ENCODE measurements at regions not wholly inside any gene's neighbourhood (a gene's known extent, or its start where the extent isn't known, plus 50 kb on each side); places are given as distances from the start of the nearest gene placed in this dataset.

DNA sequence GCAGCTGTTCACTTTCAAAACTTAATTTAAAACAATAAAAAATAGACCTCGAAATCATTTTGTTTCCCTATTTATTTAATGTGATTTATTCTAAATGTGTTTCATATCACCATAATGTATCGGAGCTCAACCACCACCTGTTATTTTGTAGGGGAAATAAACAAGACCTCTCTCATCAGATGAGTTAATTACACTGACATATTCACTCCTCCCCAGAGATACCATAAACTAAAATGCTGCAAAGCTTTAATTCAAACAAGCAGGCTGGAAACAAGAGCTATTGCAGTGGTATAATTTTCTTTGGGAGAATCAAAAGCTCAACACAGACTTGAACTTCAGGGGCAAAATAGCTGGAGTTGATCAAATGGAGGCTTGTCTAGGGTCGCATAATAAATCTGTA lies 303.5 kb upstream of the TSHZ2 start:
- H3K27ac Mint-ChIP-seq: no peak overlapping the region
- no peaks in the 10 kb centered on the region for H3K36me3 Mint-ChIP-seq (ENCODE audit: low read depth)
- H3K4me1 Mint-ChIP-seq: no peaks in the 10 kb centered on the region
- DNase-seq: no peak
- TF ChIP-seq, protein P1, sequence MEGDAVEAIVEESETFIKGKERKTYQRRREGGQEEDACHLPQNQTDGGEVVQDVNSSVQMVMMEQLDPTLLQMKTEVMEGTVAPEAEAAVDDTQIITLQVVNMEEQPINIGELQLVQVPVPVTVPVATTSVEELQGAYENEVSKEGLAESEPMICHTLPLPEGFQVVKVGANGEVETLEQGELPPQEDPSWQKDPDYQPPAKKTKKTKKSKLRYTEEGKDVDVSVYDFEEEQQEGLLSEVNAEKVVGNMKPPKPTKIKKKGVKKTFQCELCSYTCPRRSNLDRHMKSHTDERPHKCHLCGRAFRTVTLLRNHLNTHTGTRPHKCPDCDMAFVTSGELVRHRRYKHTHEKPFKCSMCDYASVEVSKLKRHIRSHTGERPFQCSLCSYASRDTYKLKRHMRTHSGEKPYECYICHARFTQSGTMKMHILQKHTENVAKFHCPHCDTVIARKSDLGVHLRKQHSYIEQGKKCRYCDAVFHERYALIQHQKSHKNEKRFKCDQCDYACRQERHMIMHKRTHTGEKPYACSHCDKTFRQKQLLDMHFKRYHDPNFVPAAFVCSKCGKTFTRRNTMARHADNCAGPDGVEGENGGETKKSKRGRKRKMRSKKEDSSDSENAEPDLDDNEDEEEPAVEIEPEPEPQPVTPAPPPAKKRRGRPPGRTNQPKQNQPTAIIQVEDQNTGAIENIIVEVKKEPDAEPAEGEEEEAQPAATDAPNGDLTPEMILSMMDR (IDR thresholded peaks at IDR 0.05): no peak
- H3K27me3 Mint-ChIP-seq (ENCODE audit: low read depth, poor library complexity): no peaks in the 10 kb centered on the region
- H3K9me3 Mint-ChIP-seq: peaks cover 8% of the 10 kb centered on the region
- no peak overlapping the region for H3K4me3 Mint-ChIP-seq

DNA sequence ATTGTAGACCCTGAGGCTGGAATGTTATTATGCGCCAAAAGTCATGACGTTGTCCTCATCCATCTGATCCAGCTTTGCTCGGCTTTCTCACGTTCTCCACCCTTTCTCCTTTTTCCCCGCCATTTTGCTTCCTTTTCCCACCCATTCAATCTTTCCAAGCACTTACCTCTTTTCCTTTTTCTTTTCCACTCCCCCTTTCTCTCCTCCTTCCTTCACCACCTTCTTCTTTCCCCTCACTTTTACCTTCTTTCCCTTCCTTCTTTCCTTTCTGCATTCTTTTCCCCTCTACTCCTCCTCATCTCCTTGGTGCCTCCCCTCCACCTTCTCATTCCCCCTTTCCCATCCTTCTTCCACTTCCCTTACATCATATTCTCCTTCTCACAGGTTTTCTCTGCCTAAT lies 304.8 kb upstream of the TSHZ2 start:
- TF ChIP-seq, protein P1 (IDR thresholded peaks at IDR 0.05): no peak
- Mint-ChIP-seq H3K9me3 (peaks cover 6% of the 10 kb centered on the region), H3K36me3 (ENCODE audit: low read depth) (no peaks in the 10 kb centered on the region), H3K27ac (no peak overlapping the region), H3K4me1 (no peaks in the 10 kb centered on the region), H3K4me3 (no peak overlapping the region), H3K27me3 (ENCODE audit: low read depth, poor library complexity) (no peaks in the 10 kb centered on the region)
- DNase-seq: no peak

DNA sequence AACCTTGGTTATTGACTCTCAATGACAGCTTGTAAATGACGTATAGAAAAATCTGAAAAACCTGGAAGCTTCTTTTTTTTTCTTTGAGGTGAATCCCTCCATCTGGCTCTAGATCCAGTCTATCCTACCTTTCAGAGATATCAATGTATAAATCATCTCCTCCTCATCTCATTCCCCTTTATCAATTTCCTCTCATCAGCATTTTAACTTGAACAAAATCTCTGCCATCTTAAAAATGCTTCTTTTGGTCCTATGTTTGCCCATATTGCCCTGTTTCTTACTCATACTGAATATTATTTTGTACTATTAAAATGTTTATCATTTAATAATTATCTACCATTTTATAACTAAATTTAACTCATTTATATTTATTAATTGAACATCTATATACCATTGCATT lies 306.7 kb upstream of the TSHZ2 start:
- no peak for DNase-seq
- no peaks in the 10 kb centered on the region for H3K27me3 Mint-ChIP-seq (ENCODE audit: low read depth, poor library complexity)

DNA sequence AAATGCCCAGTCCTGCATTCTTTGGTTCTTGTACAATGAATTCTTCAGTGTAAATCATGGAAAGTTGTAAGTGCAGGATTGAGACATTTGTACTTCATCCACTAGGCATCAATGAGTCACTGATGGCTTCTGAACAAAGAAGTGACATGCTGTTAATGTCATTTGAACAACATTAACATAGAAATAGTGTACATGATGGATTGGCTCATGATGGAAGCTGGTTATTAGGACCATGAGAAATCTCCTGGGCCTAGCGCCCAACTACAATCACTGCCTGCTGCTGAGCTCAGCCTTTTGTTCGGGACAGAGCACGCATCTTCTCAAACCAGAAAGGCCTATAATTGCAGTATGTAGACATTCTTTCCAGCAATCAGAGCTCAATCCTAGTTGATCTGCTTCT lies 316.8 kb upstream of the TSHZ2 start:
- TF ChIP-seq, protein P1 (IDR thresholded peaks at IDR 0.05): no peak
- no peaks in the 10 kb centered on the region for H3K36me3 Mint-ChIP-seq (ENCODE audit: low read depth)
- peaks cover 4% of the 10 kb centered on the region for H3K4me1 Mint-ChIP-seq
- DNase-seq: no peak
- no peaks in the 10 kb centered on the region for H3K9me3 Mint-ChIP-seq
- H3K27ac Mint-ChIP-seq: no peak overlapping the region
- no peak overlapping the region for H3K4me3 Mint-ChIP-seq
- H3K27me3 Mint-ChIP-seq (ENCODE audit: low read depth, poor library complexity): peaks cover 10% of the 10 kb centered on the region

More for the DNA sequence above, 306.7 kb upstream of the TSHZ2 start:
- no peak overlapping the region for H3K27ac Mint-ChIP-seq
- TF ChIP-seq, protein P1 (IDR thresholded peaks at IDR 0.05): no peak
- H3K4me1 Mint-ChIP-seq: no peaks in the 10 kb centered on the region
- H3K9me3 Mint-ChIP-seq: no peaks in the 10 kb centered on the region
- H3K36me3 Mint-ChIP-seq (ENCODE audit: low read depth): no peaks in the 10 kb centered on the region
- no peak overlapping the region for H3K4me3 Mint-ChIP-seq

DNA sequence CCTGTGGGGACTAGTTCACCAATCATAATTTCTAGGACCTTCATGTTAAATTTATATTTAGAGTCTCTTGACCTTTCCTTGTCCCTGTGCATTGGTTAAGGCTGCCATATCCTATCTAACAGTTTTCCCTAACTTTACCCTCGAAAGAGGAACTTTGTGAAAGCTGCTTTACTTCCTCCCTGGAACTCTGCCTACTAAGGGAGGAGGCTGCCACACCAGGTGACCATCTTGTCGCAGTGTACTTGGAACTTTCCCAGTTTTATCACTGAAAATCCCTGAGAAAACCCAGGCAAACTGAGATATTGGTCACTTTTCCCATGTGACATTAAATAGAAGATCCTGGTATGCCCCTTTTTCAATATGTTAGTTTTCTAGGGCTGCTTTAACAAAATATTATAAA lies 317.6 kb upstream of the TSHZ2 start:
- Mint-ChIP-seq H3K4me1 (peaks cover 4% of the 10 kb centered on the region), H3K4me3 (no peak overlapping the region), H3K36me3 (ENCODE audit: low read depth) (no peaks in the 10 kb centered on the region), H3K9me3 (no peaks in the 10 kb centered on the region), H3K27me3 (ENCODE audit: low read depth, poor library complexity) (peaks cover 15% of the 10 kb centered on the region), H3K27ac (no peak overlapping the region)
- TF ChIP-seq, protein P1 (IDR thresholded peaks at IDR 0.05): no peak
- DNase-seq: no peak

DNA sequence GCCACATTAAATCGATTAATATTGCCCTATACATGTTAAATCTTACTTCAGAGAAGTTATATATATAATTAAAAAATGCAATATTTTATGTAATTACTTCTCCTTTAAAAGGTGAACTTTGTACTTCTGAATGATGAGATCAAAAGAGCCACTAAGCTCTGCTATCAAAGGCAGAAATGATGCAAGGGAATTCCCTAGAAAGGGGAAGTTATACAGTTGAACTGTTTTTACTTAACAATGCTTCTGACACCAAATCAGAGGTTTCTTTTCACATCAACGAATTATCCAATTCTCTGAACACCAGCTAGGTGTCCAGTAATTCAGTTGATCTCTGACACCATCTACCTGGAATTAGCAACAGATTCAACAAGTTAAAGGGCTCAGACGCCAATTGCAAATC lies 319.9 kb upstream of the TSHZ2 start:
- no peak overlapping the region for H3K4me3 Mint-ChIP-seq
- no peak for DNase-seq
- H3K9me3 Mint-ChIP-seq: no peaks in the 10 kb centered on the region
- H3K27me3 Mint-ChIP-seq (ENCODE audit: low read depth, poor library complexity): peaks cover 22% of the 10 kb centered on the region
- H3K27ac Mint-ChIP-seq: no peak overlapping the region
- H3K4me1 Mint-ChIP-seq: peaks cover 4% of the 10 kb centered on the region
- TF ChIP-seq, protein P1 (IDR thresholded peaks at IDR 0.05): no peak
- no peaks in the 10 kb centered on the region for H3K36me3 Mint-ChIP-seq (ENCODE audit: low read depth)

All from nephron progenitor cell (in vitro differentiated cells).